ENCODE measurements at regions not wholly inside any gene's neighbourhood (a gene's known extent, or its start where the extent isn't known, plus 50 kb on each side); places are given as distances from the start of the nearest gene placed in this dataset.

GRCh38 chr1:234704106-234704887 lies 94.3 kb upstream of the IRF2BP2 start:
- in situ Hi-C loops (cut with MboI; ENCODE audit: low sequenced_read_pairs), result no loop called here

GRCh38 chr1:234702342-234703000 lies 92.5 kb upstream of the IRF2BP2 start:
- in situ Hi-C loops (cut with MboI; ENCODE audit: low sequenced_read_pairs), result no loop called here

GRCh38 chr1:234701737-234702341 lies 91.9 kb upstream of the IRF2BP2 start:
- in situ Hi-C loops (cut with MboI; ENCODE audit: low sequenced_read_pairs), result no loop called here

GRCh38 chr1:234699795-234700665 lies 90.1 kb upstream of the IRF2BP2 start:
- in situ Hi-C loops (cut with MboI; ENCODE audit: low sequenced_read_pairs), result no loop called here

GRCh38 chr1:234698686-234699085 lies 88.7 kb upstream of the IRF2BP2 start:
- in situ Hi-C loops (cut with MboI; ENCODE audit: low sequenced_read_pairs), result no loop called here

GRCh38 chr1:234697741-234698140 lies 87.8 kb upstream of the IRF2BP2 start:
- in situ Hi-C loops (cut with MboI; ENCODE audit: low sequenced_read_pairs), result no loop called here

- in situ Hi-C loops (cut with MboI; ENCODE audit: low sequenced_read_pairs), result no loop called here
Observed at GRCh38 chr1:234697015-234697414, 87.0 kb upstream of the IRF2BP2 start.

- in situ Hi-C loops (cut with MboI; ENCODE audit: low sequenced_read_pairs), result no loop called here
Observed at GRCh38 chr1:234696148-234696576, 86.2 kb upstream of the IRF2BP2 start.

- in situ Hi-C loops (cut with MboI; ENCODE audit: low sequenced_read_pairs), result no loop called here
Observed at GRCh38 chr1:234694661-234695060, 84.7 kb upstream of the IRF2BP2 start.

- in situ Hi-C loops (cut with MboI; ENCODE audit: low sequenced_read_pairs), result no loop called here
Observed at GRCh38 chr1:234692966-234693580, 83.1 kb upstream of the IRF2BP2 start.

GRCh38 chr1:234691567-234691966 lies 81.6 kb upstream of the IRF2BP2 start:
- in situ Hi-C loops (cut with MboI; ENCODE audit: low sequenced_read_pairs), result no loop called here

- in situ Hi-C loops (cut with MboI; ENCODE audit: low sequenced_read_pairs), result no loop called here
Observed at GRCh38 chr1:234690872-234691271, 80.9 kb upstream of the IRF2BP2 start.

- in situ Hi-C loops (cut with MboI; ENCODE audit: low sequenced_read_pairs), result no loop called here
Observed at GRCh38 chr1:234689236-234689635, 79.3 kb upstream of the IRF2BP2 start.

GRCh38 chr1:234687011-234687410 lies 77.0 kb upstream of the IRF2BP2 start:
- in situ Hi-C loops (cut with MboI; ENCODE audit: low sequenced_read_pairs), result no loop called here

- in situ Hi-C loops (cut with MboI; ENCODE audit: low sequenced_read_pairs), result no loop called here
Observed at GRCh38 chr1:234686035-234686434, 76.1 kb upstream of the IRF2BP2 start.

GRCh38 chr1:234684856-234685255 lies 74.9 kb upstream of the IRF2BP2 start:
- in situ Hi-C loops (cut with MboI; ENCODE audit: low sequenced_read_pairs), result no loop called here

- in situ Hi-C loops (cut with MboI; ENCODE audit: low sequenced_read_pairs), result no loop called here
Observed at GRCh38 chr1:234683861-234684632, 74.1 kb upstream of the IRF2BP2 start.

GRCh38 chr1:234683127-234683860 lies 73.3 kb upstream of the IRF2BP2 start:
- in situ Hi-C loops (cut with MboI; ENCODE audit: low sequenced_read_pairs), result no loop called here

GRCh38 chr1:234681990-234682389 lies 72.0 kb upstream of the IRF2BP2 start:
- in situ Hi-C loops (cut with MboI; ENCODE audit: low sequenced_read_pairs), result no loop called here

Measured in HL-60/S4 treated with phorbol 12-myristate 13-acetate at 8.2 ng/mL for 4 days and 3 days (cell line).